Suprapubic skin (tissue), 4 donors: ENCODE measurements at regions not wholly inside any gene's neighbourhood (a gene's known extent, or its start where the extent isn't known, plus 50 kb on each side); places are given as distances from the start of the nearest gene placed in this dataset.

ENCODE experiments used
- DNase-seq, 2 donors: peaks; one replicate each; pipeline ENCODE4 v3.0.0-alpha.2; 2019; ENCODE audit warnings: low spot score in 2 of 2
- H3K27ac ChIP-seq: fragments of 200-600 bp; sonication (generic); one replicate; pipeline ENCODE4 v1.5.1; 2019
- H3K27me3 ChIP-seq: fragments of 200-600 bp; sonication (generic); one replicate; pipeline ENCODE4 v1.5.1; 2019
- H3K36me3 ChIP-seq: fragments of 200-600 bp; sonication (generic); one replicate; pipeline ENCODE4 v1.5.1; 2019
- H3K4me1 ChIP-seq: fragments of 200-600 bp; sonication (generic); one replicate; pipeline ENCODE4 v1.5.1; 2019
- H3K4me3 ChIP-seq: fragments of 200-600 bp; sonication (generic); one replicate; pipeline ENCODE4 v1.5.1; 2019; ENCODE audit warnings: mild to moderate bottlenecking
- H3K9me3 ChIP-seq: fragments of 200-600 bp; sonication (generic); one replicate; pipeline ENCODE4 v1.5.1; 2019
- CTCF ChIP-seq, 2 donors: fragments of 200-600 bp in 1 of 2; fragments of 450-650 bp in 1 of 2; sonication (generic) in 1 of 2; IDR thresholded peaks; one replicate each; pipeline ENCODE4 v1.5.1; 2016 to 2019; ENCODE audit warnings: antibody characterized with exemption in 2 of 2, mild to moderate bottlenecking in 1 of 2, moderate library complexity in 1 of 2
- EP300 ChIP-seq: sonication (generic); formaldehyde crosslinking; IDR thresholded peaks from one replicate; pipeline ENCODE4 v1.6.1; 2017; ENCODE audit warnings: antibody characterized with exemption
- POLR2A ChIP-seq, 2 donors: fragments of 450-650 bp; IDR thresholded peaks; one replicate each; pipeline ENCODE4 v1.6.1; 2017; ENCODE audit warnings: antibody characterized with exemption in 2 of 2, mild to moderate bottlenecking in 2 of 2, moderate library complexity in 2 of 2
- POLR2AphosphoS5 ChIP-seq, 3 donors: sonication (generic); formaldehyde crosslinking; IDR thresholded peaks; one replicate each; pipeline ENCODE4 v1.6.1; 2017; ENCODE audit warnings: antibody characterized with exemption in 3 of 3
- WGBS: methylation state at CpG from one replicate; pipeline ENCODE4 v1.1.5; 2018; 5-methylcytosine and 5-hydroxymethylcytosine counted together

DNA sequence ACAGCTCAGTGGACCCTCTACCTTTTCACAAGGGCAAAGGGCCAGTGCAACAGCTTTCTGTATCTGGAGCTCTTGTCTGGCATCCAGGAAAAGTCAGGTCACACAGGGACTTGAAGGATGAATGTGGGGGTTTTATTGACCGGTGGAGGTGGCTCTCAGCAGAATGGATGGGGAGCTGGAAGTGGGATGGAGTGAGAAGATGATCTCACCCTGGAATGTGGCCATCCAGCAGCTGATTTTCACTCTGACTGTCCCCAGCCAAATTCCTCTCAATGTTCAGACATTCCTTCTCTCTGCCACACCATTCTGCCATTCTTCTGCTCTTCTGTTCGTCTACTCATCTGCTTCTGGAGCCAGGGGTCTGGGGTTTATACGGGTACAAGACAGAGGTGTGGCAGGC is 1119.9 kb downstream of the TAF11L14 start:
- no peak overlapping the region for H3K4me3 ChIP-seq
- no peak overlapping the region for H3K27ac ChIP-seq
- no peak for DNase-seq
- TF ChIP-seq EP300 (no peak), POLR2A (IDR thresholded peaks at IDR 0.05) (no peak), CTCF (IDR thresholded peaks at IDR 0.05) (no peak), POLR2AphosphoS5 (IDR thresholded peaks at IDR 0.05) (no peak)
- 86% methylated on average over 3 of the region's 3 CpGs for WGBS
- no peaks in the 10 kb centered on the region for H3K36me3 ChIP-seq
- no peaks in the 10 kb centered on the region for H3K27me3 ChIP-seq
- no peaks in the 10 kb centered on the region for H3K9me3 ChIP-seq
- H3K4me1 ChIP-seq, result no peaks in the 10 kb centered on the region

GRCh38 chr5:18761801-18762200 is 1127.5 kb downstream of the TAF11L14 start:
- TF ChIP-seq EP300, result no peak
- no peak for TF ChIP-seq CTCF (IDR thresholded peaks at IDR 0.05)
- no peak for TF ChIP-seq POLR2A (IDR thresholded peaks at IDR 0.05)
- no peak for TF ChIP-seq POLR2AphosphoS5 (IDR thresholded peaks at IDR 0.05)
- no peak overlapping the region for H3K27ac ChIP-seq
- H3K9me3 ChIP-seq, result no peaks in the 10 kb centered on the region
- no peak for DNase-seq
- H3K27me3 ChIP-seq, result no peaks in the 10 kb centered on the region
- H3K4me3 ChIP-seq, result no peak overlapping the region
- H3K4me1 ChIP-seq, result no peaks in the 10 kb centered on the region
- WGBS, result 90% methylated on average over 1 of the region's 1 CpG
- no peaks in the 10 kb centered on the region for H3K36me3 ChIP-seq

DNA sequence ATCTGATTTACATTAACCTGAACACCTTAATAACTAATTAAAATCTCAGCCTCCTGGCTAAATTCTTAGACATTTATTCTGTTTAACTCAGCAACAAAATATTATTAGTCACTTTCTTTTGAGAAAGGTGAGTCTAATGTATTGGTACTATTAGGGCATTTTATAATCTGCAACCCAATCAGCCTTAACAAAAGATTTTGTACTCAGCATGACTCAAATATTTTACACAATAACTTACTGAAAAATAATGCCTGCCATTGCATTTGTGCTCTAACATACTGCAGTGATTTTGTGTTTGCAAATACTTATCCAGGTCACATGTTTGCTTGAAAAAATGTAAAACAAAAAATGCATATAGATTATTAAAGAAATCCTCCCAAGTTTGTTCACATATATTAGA is 1129.9 kb downstream of the TAF11L14 start:
- TF ChIP-seq POLR2A (IDR thresholded peaks at IDR 0.05) (no peak), CTCF (IDR thresholded peaks at IDR 0.05) (no peak), POLR2AphosphoS5 (IDR thresholded peaks at IDR 0.05) (no peak), EP300 (no peak)
- no peaks in the 10 kb centered on the region for H3K9me3 ChIP-seq
- no peaks in the 10 kb centered on the region for H3K4me1 ChIP-seq
- H3K4me3 ChIP-seq, result no peak overlapping the region
- H3K36me3 ChIP-seq, result no peaks in the 10 kb centered on the region
- DNase-seq, result no peak
- H3K27ac ChIP-seq, result no peak overlapping the region
- H3K27me3 ChIP-seq, result no peaks in the 10 kb centered on the region

DNA sequence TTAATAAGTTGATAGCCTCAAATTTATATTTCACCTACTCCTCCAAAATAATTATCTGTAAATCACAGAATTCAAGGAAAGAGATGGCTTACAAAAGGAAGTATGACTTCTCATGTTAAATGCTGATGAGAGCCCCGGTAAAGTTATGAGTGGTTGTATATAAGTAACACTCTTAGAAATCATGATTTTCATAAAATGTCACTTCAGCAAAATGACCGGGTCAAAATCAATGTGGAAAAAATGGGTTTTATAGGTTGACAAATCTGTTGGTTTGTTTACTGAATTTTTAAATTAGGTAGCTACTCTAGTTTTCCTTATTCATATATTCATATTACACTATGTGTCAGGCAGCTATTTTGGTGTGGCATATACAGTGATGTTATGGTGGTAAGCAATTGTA is 1131.0 kb downstream of the TAF11L14 start:
- DNase-seq, result no peak
- TF ChIP-seq EP300, result no peak
- TF ChIP-seq CTCF (IDR thresholded peaks at IDR 0.05), result no peak
- no peak for TF ChIP-seq POLR2AphosphoS5 (IDR thresholded peaks at IDR 0.05)
- TF ChIP-seq POLR2A (IDR thresholded peaks at IDR 0.05), result no peak
- 94% methylated on average over 2 of the region's 2 CpGs for WGBS

DNA sequence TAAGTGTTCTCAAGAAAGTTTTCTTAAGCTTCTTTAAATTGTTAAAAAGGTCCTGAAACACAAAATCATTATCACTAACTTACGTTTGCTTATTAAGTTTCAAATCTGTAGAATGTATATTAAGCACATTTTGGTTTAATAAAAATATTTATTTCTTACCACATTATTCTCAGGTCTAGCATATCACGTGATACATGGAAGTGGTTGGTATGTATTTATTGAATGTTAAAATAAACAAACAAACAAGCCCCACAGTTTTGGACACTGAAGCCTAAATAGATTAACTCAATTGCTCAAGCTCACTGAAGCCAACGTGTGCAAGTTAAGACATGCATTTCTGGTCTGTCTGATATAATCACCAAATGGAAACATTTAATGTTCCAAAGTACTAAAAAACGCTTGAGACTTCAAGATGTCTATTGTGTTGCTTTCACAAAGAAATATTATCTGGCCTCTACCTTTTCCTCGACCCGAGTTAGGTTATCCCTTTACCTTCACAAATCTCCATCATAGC is 1136.9 kb downstream of the TAF11L14 start:
- no peak for DNase-seq
- Histone ChIP-seq H3K27ac (no peak overlapping the region), H3K36me3 (no peaks in the 10 kb centered on the region), H3K9me3 (no peaks in the 10 kb centered on the region), H3K4me1 (no peaks in the 10 kb centered on the region), H3K4me3 (no peak overlapping the region), H3K27me3 (no peaks in the 10 kb centered on the region)
- no peak for TF ChIP-seq CTCF (IDR thresholded peaks at IDR 0.05)
- no peak for TF ChIP-seq POLR2A (IDR thresholded peaks at IDR 0.05)
- no peak for TF ChIP-seq EP300
- no peak for TF ChIP-seq POLR2AphosphoS5 (IDR thresholded peaks at IDR 0.05)
- 66% methylated on average over 6 of the region's 6 CpGs for WGBS

More for the DNA sequence above, 1131.0 kb downstream of the TAF11L14 start:
- no peaks in the 10 kb centered on the region for H3K36me3 ChIP-seq
- H3K27me3 ChIP-seq, result no peaks in the 10 kb centered on the region
- H3K9me3 ChIP-seq, result no peaks in the 10 kb centered on the region
- H3K27ac ChIP-seq, result no peak overlapping the region
- no peak overlapping the region for H3K4me3 ChIP-seq
- H3K4me1 ChIP-seq, result no peaks in the 10 kb centered on the region
